ENCODE measurements at regions not wholly inside any gene's neighbourhood (a gene's known extent, or its start where the extent isn't known, plus 50 kb on each side); places are given as distances from the start of the nearest gene placed in this dataset.

- TF ChIP-seq CTCF (IDR thresholded peaks at IDR 0.05; ENCODE audit: borderline replicate concordance, extremely low read depth, low read length, poor library complexity, severe bottlenecking) (no peak), EZH2 (IDR thresholded peaks at IDR 0.05; ENCODE audit: borderline replicate concordance, low read depth, low read length, severe bottlenecking) (no peak)
Observed at GRCh38 chr2:117686699-117687098, 127.8 kb upstream of the DDX18 start.

Data from DND-41 (cell line).